ENCODE measurements at regions not wholly inside any gene's neighbourhood (a gene's known extent, or its start where the extent isn't known, plus 50 kb on each side); places are given as distances from the start of the nearest gene placed in this dataset.
"Not testable (repeated sequence)": the region's sequence is repeated elsewhere in the genome, so short reads cannot be mapped to it uniquely, and the experiment has no call there.

DNA sequence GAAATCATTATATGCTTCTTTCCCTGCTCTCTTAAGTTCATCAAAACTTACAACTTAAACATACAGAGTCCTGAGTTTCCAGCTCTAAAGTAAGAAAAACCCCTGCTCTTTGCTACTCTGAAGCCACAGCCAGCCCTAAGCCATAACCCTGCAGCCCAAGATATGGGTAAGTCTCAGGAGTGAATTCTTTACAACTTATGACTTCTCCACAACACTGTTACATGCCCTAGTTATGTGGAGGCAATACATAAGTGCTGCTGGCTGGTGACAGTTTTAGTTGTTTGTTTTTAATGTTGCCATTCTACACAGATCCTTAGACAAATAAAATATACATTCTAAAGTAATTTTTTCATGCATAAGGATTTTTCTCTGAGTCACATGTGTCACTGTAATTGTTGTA is 100.2 kb downstream of the FBXO8 start:
- intact Hi-C loops (cut with DNase I), result no loop called here
- Histone ChIP-seq H3K4me3 (no peak overlapping the region), H3K36me3 (no peaks in the 10 kb centered on the region), H3K27ac (no peak overlapping the region), H3K27me3 (no peaks in the 10 kb centered on the region), H3K9me3 (no peaks in the 10 kb centered on the region), H3K4me1 (no peaks in the 10 kb centered on the region)
- DNase-seq (no peak), ATAC-seq (no peak)
- TF ChIP-seq, protein P1, sequence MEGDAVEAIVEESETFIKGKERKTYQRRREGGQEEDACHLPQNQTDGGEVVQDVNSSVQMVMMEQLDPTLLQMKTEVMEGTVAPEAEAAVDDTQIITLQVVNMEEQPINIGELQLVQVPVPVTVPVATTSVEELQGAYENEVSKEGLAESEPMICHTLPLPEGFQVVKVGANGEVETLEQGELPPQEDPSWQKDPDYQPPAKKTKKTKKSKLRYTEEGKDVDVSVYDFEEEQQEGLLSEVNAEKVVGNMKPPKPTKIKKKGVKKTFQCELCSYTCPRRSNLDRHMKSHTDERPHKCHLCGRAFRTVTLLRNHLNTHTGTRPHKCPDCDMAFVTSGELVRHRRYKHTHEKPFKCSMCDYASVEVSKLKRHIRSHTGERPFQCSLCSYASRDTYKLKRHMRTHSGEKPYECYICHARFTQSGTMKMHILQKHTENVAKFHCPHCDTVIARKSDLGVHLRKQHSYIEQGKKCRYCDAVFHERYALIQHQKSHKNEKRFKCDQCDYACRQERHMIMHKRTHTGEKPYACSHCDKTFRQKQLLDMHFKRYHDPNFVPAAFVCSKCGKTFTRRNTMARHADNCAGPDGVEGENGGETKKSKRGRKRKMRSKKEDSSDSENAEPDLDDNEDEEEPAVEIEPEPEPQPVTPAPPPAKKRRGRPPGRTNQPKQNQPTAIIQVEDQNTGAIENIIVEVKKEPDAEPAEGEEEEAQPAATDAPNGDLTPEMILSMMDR (IDR thresholded peaks at IDR 0.05), result no peak

GRCh38 chr4:174181827-174182226 is 101.6 kb downstream of the FBXO8 start:
- intact Hi-C loops (cut with DNase I), result no loop called here
- no peaks in the 10 kb centered on the region for H3K4me1 ChIP-seq
- H3K4me3 ChIP-seq, result no peak overlapping the region
- no peak overlapping the region for H3K27ac ChIP-seq
- no peaks in the 10 kb centered on the region for H3K36me3 ChIP-seq
- DNase-seq (no peak), ATAC-seq (no peak)
- H3K9me3 ChIP-seq, result no peaks in the 10 kb centered on the region
- TF ChIP-seq, protein P1 (IDR thresholded peaks at IDR 0.05), result no peak
- H3K27me3 ChIP-seq, result no peaks in the 10 kb centered on the region

DNA sequence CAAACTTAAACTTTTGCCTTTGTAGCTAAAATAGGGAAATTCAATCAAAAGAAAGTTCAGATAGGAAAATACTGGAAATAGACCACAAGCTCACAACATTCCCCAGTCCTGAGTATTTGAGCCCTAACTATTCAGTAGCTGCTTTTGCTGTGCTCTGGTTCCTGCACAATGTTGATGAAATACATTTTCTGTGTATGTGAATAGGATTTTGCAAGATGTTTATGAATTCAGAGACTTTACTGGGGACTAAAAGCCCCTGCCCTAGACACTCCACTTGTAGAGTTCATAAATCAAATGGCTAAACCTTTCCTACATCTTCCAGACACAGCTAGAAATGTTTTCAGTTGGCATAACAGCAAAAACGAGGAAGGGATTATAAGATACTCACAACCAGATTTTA is 105.9 kb downstream of the FBXO8 start:
- Histone ChIP-seq H3K27ac (no peak overlapping the region), H3K4me3 (no peak overlapping the region), H3K27me3 (no peaks in the 10 kb centered on the region), H3K4me1 (no peaks in the 10 kb centered on the region), H3K9me3 (no peaks in the 10 kb centered on the region), H3K36me3 (no peaks in the 10 kb centered on the region)
- DNase-seq (no peak), ATAC-seq (no peak)
- intact Hi-C loops (cut with DNase I), result no loop called here
- TF ChIP-seq POLR2A (IDR thresholded peaks at IDR 0.05), result no peak
- TF ChIP-seq, protein P1 (IDR thresholded peaks at IDR 0.05), result no peak
- 52 to 69% (median 59%) methylated on average over 1 of the region's 1 CpG for WGBS, 4 donors

DNA sequence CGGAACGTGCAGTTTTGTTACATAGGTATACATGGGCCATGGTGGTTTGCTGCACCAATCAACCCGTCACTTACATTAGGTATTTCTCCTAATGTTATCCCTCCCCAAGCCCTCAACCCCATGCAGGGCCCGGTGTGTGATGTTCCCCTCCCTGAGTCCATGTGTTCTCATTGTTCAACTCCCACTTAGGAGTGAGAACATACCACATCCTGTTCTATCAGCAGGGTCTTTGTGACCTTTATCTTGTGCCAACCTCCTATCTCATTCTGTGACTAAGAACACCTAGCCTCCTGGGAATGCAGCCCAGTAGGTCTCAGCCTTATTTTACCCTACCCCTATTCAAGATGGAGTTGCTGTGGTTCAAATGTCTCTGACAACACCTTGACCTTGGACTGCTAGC is 107.6 kb downstream of the FBXO8 start:
- peak in 3 of 4 donors; percentile 41 to 51 (median 49) for ATAC-seq
- H3K4me1 ChIP-seq; intact Hi-C loops (cut with DNase I); H3K27ac ChIP-seq; DNase-seq; H3K4me3 ChIP-seq; H3K27me3 ChIP-seq; H3K36me3 ChIP-seq; H3K9me3 ChIP-seq: not testable (repeated sequence)
- WGBS, 4 donors, result 74 to 81% (median 78%) methylated on average over 4 of the region's 4 CpGs

DNA sequence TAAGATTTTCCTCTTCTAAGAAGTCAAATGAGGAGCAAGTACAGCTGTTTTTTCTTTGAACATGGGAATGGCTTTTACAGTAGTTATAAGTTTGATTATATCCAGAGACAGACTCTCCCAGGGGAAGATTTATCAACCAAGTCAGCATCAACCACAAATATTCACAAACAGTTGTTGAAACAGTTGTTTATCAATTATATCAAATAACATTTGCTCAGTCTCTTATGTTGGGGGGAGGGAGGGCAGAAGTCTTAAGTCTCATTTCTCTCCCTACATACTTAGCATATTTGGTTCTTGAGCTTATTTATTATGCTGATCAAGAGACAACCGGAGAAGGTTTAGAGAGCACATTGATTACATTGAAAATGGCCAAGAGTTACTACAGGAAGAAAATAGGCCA is 110.1 kb downstream of the FBXO8 start:
- 62 to 71% (median 68%) methylated on average over 1 of the region's 1 CpG for WGBS, 4 donors
- H3K36me3 ChIP-seq, result no peaks in the 10 kb centered on the region
- no peaks in the 10 kb centered on the region for H3K4me1 ChIP-seq
- TF ChIP-seq, protein P1 (IDR thresholded peaks at IDR 0.05), result no peak
- TF ChIP-seq POLR2A (IDR thresholded peaks at IDR 0.05), result no peak
- no peak for DNase-seq
- no peaks in the 10 kb centered on the region for H3K9me3 ChIP-seq
- no peaks in the 10 kb centered on the region for H3K27me3 ChIP-seq
- H3K27ac ChIP-seq, result no peak overlapping the region
- ATAC-seq, result no peak
- no peak overlapping the region for H3K4me3 ChIP-seq
- intact Hi-C loops (cut with DNase I), result no loop called here

All from heart left ventricle (tissue), 16 donors.